Activated CD4-positive, alpha-beta T cell treated with anti-CD3 and anti-CD28 coated beads, Interleukin-2, amount 10 ng/mL, durations not matched to agents 7 days and 5 days (primary cell): ENCODE measurements at regions not wholly inside any gene's neighbourhood (a gene's known extent, or its start where the extent isn't known, plus 50 kb on each side); places are given as distances from the start of the nearest gene placed in this dataset.
"Not testable (repeated sequence)": the region's sequence is repeated elsewhere in the genome, so short reads cannot be mapped to it uniquely, and the experiment has no call there.

ENCODE experiments used
- CTCF ChIA-PET: fragments of 350-600 bp; sonication (Branson Sonifier 250); formaldehyde crosslinking; loops from one replicate; lab custom pipeline; 2021; ENCODE audit warnings: antibody characterized with exemption; lab: Charles Lee
- POLR2A ChIA-PET: fragments of 350-600 bp; sonication (Branson Sonifier 250); formaldehyde crosslinking; loops from one replicate; lab custom pipeline; 2021; ENCODE audit warnings: antibody characterized with exemption; lab: Charles Lee
- DNase-seq: peaks from one replicate; pipeline ENCODE4 v3.0.0-alpha.2; 2020
- H3K27ac Mint-ChIP-seq: one replicate; pipeline ENCODE4 v1.8.0; 2021; ENCODE audit warnings: mild to moderate bottlenecking, moderate library complexity, mixed read lengths
- H3K27me3 Mint-ChIP-seq: one replicate; pipeline ENCODE4 v1.8.0; 2021; ENCODE audit warnings: mixed read lengths
- H3K36me3 Mint-ChIP-seq: one replicate; pipeline ENCODE4 v1.8.0; 2021; ENCODE audit warnings: low read depth, mixed read lengths
- H3K4me1 Mint-ChIP-seq: one replicate; pipeline ENCODE4 v1.8.0; 2021; ENCODE audit warnings: mixed read lengths
- H3K4me3 Mint-ChIP-seq: one replicate; pipeline ENCODE4 v1.8.0; 2021; ENCODE audit warnings: mild to moderate bottlenecking, moderate library complexity, mixed read lengths
- H3K9me3 Mint-ChIP-seq: one replicate; pipeline ENCODE4 v1.8.0; 2021; ENCODE audit warnings: mixed read lengths

- no peak for DNase-seq
- POLR2A ChIA-PET = no interaction called here
- CTCF ChIA-PET = interaction anchor here (1.0 kb wide), 1 partner anchor 9 kb away, joined by 3 read pairs; no protein-coding TSS in a partner anchor
- peaks cover 12% of the 10 kb centered on the region for H3K9me3 Mint-ChIP-seq
- H3K36me3 Mint-ChIP-seq = peaks cover 5% of the 10 kb centered on the region
- peaks cover 12% of the 10 kb centered on the region for H3K4me1 Mint-ChIP-seq
- H3K27me3 Mint-ChIP-seq = no peaks in the 10 kb centered on the region
- H3K27ac Mint-ChIP-seq = no peak overlapping the region
- H3K4me3 Mint-ChIP-seq = no peak overlapping the region
These were observed 303.6 kb downstream of the PTPRC start for GRCh38 chr1:198942466-198942865.

- Mint-ChIP-seq H3K4me1 (peaks cover 3% of the 10 kb centered on the region), H3K9me3 (peaks cover 12% of the 10 kb centered on the region), H3K27me3 (no peaks in the 10 kb centered on the region), H3K27ac (no peak overlapping the region), H3K4me3 (no peak overlapping the region), H3K36me3 (peaks cover 5% of the 10 kb centered on the region)
- POLR2A ChIA-PET = no interaction called here
- CTCF ChIA-PET = interaction anchor here (0.6 to 1.0 kb wide), 2 partner anchors 182 to 299 kb away, joined by 3 read pairs; no protein-coding TSS in a partner anchor
- no peak for DNase-seq
These were observed 304.8 kb downstream of the PTPRC start for GRCh38 chr1:198943484-198944187.

- CTCF ChIA-PET = no interaction called here
- Mint-ChIP-seq H3K4me1 (peaks cover 2% of the 10 kb centered on the region), H3K36me3 (peaks cover 5% of the 10 kb centered on the region), H3K27ac (no peak overlapping the region), H3K4me3 (no peak overlapping the region), H3K9me3 (peaks cover 16% of the 10 kb centered on the region), H3K27me3 (no peaks in the 10 kb centered on the region)
- no peak for DNase-seq
- POLR2A ChIA-PET = no interaction called here
These were observed 308.6 kb downstream of the PTPRC start for GRCh38 chr1:198947456-198947855.

GRCh38 chr1:198948895-198949659 lies 310.2 kb downstream of the PTPRC start:
- no peak for DNase-seq
- H3K9me3 Mint-ChIP-seq = peaks cover 19% of the 10 kb centered on the region
- H3K36me3 Mint-ChIP-seq = peaks cover 5% of the 10 kb centered on the region
- H3K27ac Mint-ChIP-seq = no peak overlapping the region
- no peaks in the 10 kb centered on the region for H3K27me3 Mint-ChIP-seq
- ChIA-PET CTCF (no interaction called here), POLR2A (no interaction called here)
- H3K4me1 Mint-ChIP-seq = peaks cover 2% of the 10 kb centered on the region
- H3K4me3 Mint-ChIP-seq = no peak overlapping the region

- POLR2A ChIA-PET = no interaction called here
- Mint-ChIP-seq H3K4me3 (no peak overlapping the region), H3K27ac (no peak overlapping the region), H3K9me3 (peaks cover 23% of the 10 kb centered on the region), H3K4me1 (peaks cover 2% of the 10 kb centered on the region), H3K36me3 (peaks cover 10% of the 10 kb centered on the region), H3K27me3 (no peaks in the 10 kb centered on the region)
- CTCF ChIA-PET = interaction anchor here (1.1 kb wide), 1 partner anchor 188 kb away, joined by 4 read pairs; no protein-coding TSS in a partner anchor
- DNase-seq = no peak
These were observed 311.2 kb downstream of the PTPRC start for GRCh38 chr1:198950036-198950435.

- no peak for DNase-seq
- ChIA-PET CTCF (no interaction called here), POLR2A (no interaction called here)
- H3K4me3 Mint-ChIP-seq = no peak overlapping the region
- H3K36me3 Mint-ChIP-seq = peaks cover 18% of the 10 kb centered on the region
- H3K4me1 Mint-ChIP-seq = peaks cover 19% of the 10 kb centered on the region
- no peak overlapping the region for H3K27ac Mint-ChIP-seq
- H3K27me3 Mint-ChIP-seq = no peaks in the 10 kb centered on the region
- peaks cover 28% of the 10 kb centered on the region for H3K9me3 Mint-ChIP-seq
These were observed 316.2 kb downstream of the PTPRC start for GRCh38 chr1:198955085-198955484.

- peaks cover 17% of the 10 kb centered on the region for H3K9me3 Mint-ChIP-seq
- H3K4me3 Mint-ChIP-seq = no peak overlapping the region
- H3K27me3 Mint-ChIP-seq = no peaks in the 10 kb centered on the region
- H3K36me3 Mint-ChIP-seq = peaks cover 22% of the 10 kb centered on the region
- CTCF ChIA-PET = no interaction called here
- POLR2A ChIA-PET = no interaction called here
- H3K27ac Mint-ChIP-seq = no peak overlapping the region
- H3K4me1 Mint-ChIP-seq = peaks cover 17% of the 10 kb centered on the region
- DNase-seq = no peak
These were observed 318.2 kb downstream of the PTPRC start for GRCh38 chr1:198957044-198957443.

- peaks cover 39% of the 10 kb centered on the region for H3K36me3 Mint-ChIP-seq
- peak; percentile 18 for DNase-seq
- peak overlapping the region; percentile 71 for H3K27ac Mint-ChIP-seq
- peak overlapping the region; percentile 19 for H3K4me3 Mint-ChIP-seq
- ChIA-PET POLR2A (no interaction called here), CTCF (interaction anchor here (0.7 to 1.5 kb wide), 4 partner anchors 22 to 87 kb away, joined by 3 read pairs; no protein-coding TSS in a partner anchor)
- H3K27me3 Mint-ChIP-seq = no peaks in the 10 kb centered on the region
- H3K4me1 Mint-ChIP-seq = peaks cover 34% of the 10 kb centered on the region
- peaks cover 26% of the 10 kb centered on the region for H3K9me3 Mint-ChIP-seq
These were observed 320.2 kb downstream of the PTPRC start for GRCh38 chr1:198959032-198959431.

GRCh38 chr1:198959676-198960075 lies 320.8 kb downstream of the PTPRC start:
- POLR2A ChIA-PET = no interaction called here
- H3K9me3 Mint-ChIP-seq = peaks cover 28% of the 10 kb centered on the region

GRCh38 chr1:198963796-198964195 lies 325.0 kb downstream of the PTPRC start:
- peak; percentile 44 for DNase-seq
- Mint-ChIP-seq H3K36me3 (peaks cover 59% of the 10 kb centered on the region), H3K4me3 (peak overlapping the region; percentile 18), H3K4me1 (peaks cover 65% of the 10 kb centered on the region), H3K9me3 (peaks cover 36% of the 10 kb centered on the region), H3K27ac (peak overlapping the region; percentile 86)
- POLR2A ChIA-PET, H3K27me3 Mint-ChIP-seq, CTCF ChIA-PET: not testable (repeated sequence)

More at GRCh38 chr1:198959676-198960075, 320.8 kb downstream of the PTPRC start:
- no peaks in the 10 kb centered on the region for H3K27me3 Mint-ChIP-seq
- CTCF ChIA-PET = interaction anchor here (0.7 to 1.5 kb wide), 3 partner anchors 26 to 87 kb away, joined by 3 read pairs; no protein-coding TSS in a partner anchor
- H3K27ac Mint-ChIP-seq = peak overlapping the region; percentile 71
- peaks cover 41% of the 10 kb centered on the region for H3K4me1 Mint-ChIP-seq
- DNase-seq = no peak
- peaks cover 42% of the 10 kb centered on the region for H3K36me3 Mint-ChIP-seq
- no peak overlapping the region for H3K4me3 Mint-ChIP-seq

- DNase-seq = no peak
- POLR2A ChIA-PET = interaction anchor here (0.6 kb wide), 1 partner anchor 329 kb away, joined by 5 read pairs; no protein-coding TSS in a partner anchor
These were observed 327.7 kb downstream of the PTPRC start for GRCh38 chr1:198966519-198966918.

GRCh38 chr1:198967566-198967965 lies 328.7 kb downstream of the PTPRC start:
- no peak overlapping the region for H3K4me3 Mint-ChIP-seq
- POLR2A ChIA-PET = interaction anchor here (0.6 kb wide), 1 partner anchor 1489 kb away, joined by 3 read pairs; no protein-coding TSS in a partner anchor
- DNase-seq = no peak
- CTCF ChIA-PET = no interaction called here
- peaks cover 57% of the 10 kb centered on the region for H3K4me1 Mint-ChIP-seq
- no peak overlapping the region for H3K27ac Mint-ChIP-seq
- peaks cover 46% of the 10 kb centered on the region for H3K9me3 Mint-ChIP-seq
- H3K36me3 Mint-ChIP-seq = peaks cover 43% of the 10 kb centered on the region
- no peaks in the 10 kb centered on the region for H3K27me3 Mint-ChIP-seq

More at GRCh38 chr1:198966519-198966918, 327.7 kb downstream of the PTPRC start:
- Mint-ChIP-seq H3K27me3 (no peaks in the 10 kb centered on the region), H3K36me3 (peaks cover 51% of the 10 kb centered on the region), H3K4me1 (peaks cover 59% of the 10 kb centered on the region), H3K27ac (peak overlapping the region; percentile 81), H3K4me3 (no peak overlapping the region), H3K9me3 (peaks cover 44% of the 10 kb centered on the region)
- CTCF ChIA-PET = interaction anchor here (0.8 to 2.4 kb wide), 5 partner anchors 11 to 147 kb away, joined by 3 to 9 read pairs (median 3); no protein-coding TSS in a partner anchor
